IPS-18c (cell line): ENCODE measurements at regions not wholly inside any gene's neighbourhood (a gene's known extent, or its start where the extent isn't known, plus 50 kb on each side); places are given as distances from the start of the nearest gene placed in this dataset.
"Not testable (repeated sequence)": the region's sequence is repeated elsewhere in the genome, so short reads cannot be mapped to it uniquely, and the experiment has no call there.

Source experiments
- H3K4me3 ChIP-seq: 2 replicates; pipeline ENCODE4 v1.7.0; 2013; ENCODE audit warnings: low read depth, mild to moderate bottlenecking, low read length, moderate library complexity; ENCODE audit not compliant: insufficient read depth
- H3K9me3 ChIP-seq: one replicate; pipeline ENCODE4 v1.6.1; 2013; ENCODE audit warnings: mild to moderate bottlenecking, low read length, moderate library complexity; ENCODE audit not compliant: control insufficient read depth, insufficient read depth

GRCh38 chr16:85507342-85507741, 105.8 kb upstream of the GSE1 start:
- no peak overlapping the region for H3K4me3 ChIP-seq
- peaks cover 2% of the 10 kb centered on the region for H3K9me3 ChIP-seq

GRCh38 chr16:85508388-85508787, 104.7 kb upstream of the GSE1 start:
- no peak overlapping the region for H3K4me3 ChIP-seq
- H3K9me3 ChIP-seq, result peaks cover 2% of the 10 kb centered on the region

- no peak overlapping the region for H3K4me3 ChIP-seq
- H3K9me3 ChIP-seq, result peaks cover 2% of the 10 kb centered on the region
Measured at GRCh38 chr16:85508993-85509392, 104.1 kb upstream of the GSE1 start.

GRCh38 chr16:85510041-85510659, 103.0 kb upstream of the GSE1 start:
- Histone ChIP-seq H3K9me3 (peaks cover 2% of the 10 kb centered on the region), H3K4me3 (no peak overlapping the region)

GRCh38 chr16:85511938-85512807, 100.9 kb upstream of the GSE1 start:
- peaks cover 2% of the 10 kb centered on the region for H3K9me3 ChIP-seq
- no peak overlapping the region for H3K4me3 ChIP-seq

GRCh38 chr16:85512808-85513115, 100.4 kb upstream of the GSE1 start:
- H3K4me3 ChIP-seq, result no peak overlapping the region

GRCh38 chr16:85513180-85513579, 99.9 kb upstream of the GSE1 start:
- H3K9me3 ChIP-seq, result peaks cover 2% of the 10 kb centered on the region
- H3K4me3 ChIP-seq, result no peak overlapping the region

More at GRCh38 chr16:85512808-85513115, 100.4 kb upstream of the GSE1 start:
- peaks cover 2% of the 10 kb centered on the region for H3K9me3 ChIP-seq

GRCh38 chr16:85513649-85514048, 99.5 kb upstream of the GSE1 start:
- Histone ChIP-seq H3K4me3 (no peak overlapping the region), H3K9me3 (peaks cover 2% of the 10 kb centered on the region)

GRCh38 chr16:85514295-85514597, 98.9 kb upstream of the GSE1 start:
- H3K9me3 ChIP-seq, result peaks cover 2% of the 10 kb centered on the region
- H3K4me3 ChIP-seq, result no peak overlapping the region; the same call in 1 of the 2 replicates

GRCh38 chr16:85514598-85515318, 98.4 kb upstream of the GSE1 start:
- H3K4me3 ChIP-seq, result peak overlapping the region; percentile 15; the same call in 1 of the 2 replicates
- H3K9me3 ChIP-seq, result peaks cover 2% of the 10 kb centered on the region

- Histone ChIP-seq H3K9me3 (peaks cover 2% of the 10 kb centered on the region), H3K4me3 (no peak overlapping the region)
Measured at GRCh38 chr16:85515319-85515745, 97.8 kb upstream of the GSE1 start.

GRCh38 chr16:85515830-85516397, 97.2 kb upstream of the GSE1 start:
- no peak overlapping the region for H3K4me3 ChIP-seq
- H3K9me3 ChIP-seq, result peaks cover under 1% of the 10 kb centered on the region

- Histone ChIP-seq H3K4me3 (no peak overlapping the region), H3K9me3 (no peaks in the 10 kb centered on the region)
Measured at GRCh38 chr16:85517154-85517553, 96.0 kb upstream of the GSE1 start.

GRCh38 chr16:85517563-85518179, 95.5 kb upstream of the GSE1 start:
- Histone ChIP-seq H3K4me3 (no peak overlapping the region), H3K9me3 (no peaks in the 10 kb centered on the region)

- no peaks in the 10 kb centered on the region for H3K9me3 ChIP-seq
- H3K4me3 ChIP-seq, result no peak overlapping the region
Measured at GRCh38 chr16:85518398-85519049, 94.6 kb upstream of the GSE1 start.

- H3K9me3 ChIP-seq, H3K4me3 ChIP-seq: not testable (repeated sequence)
Measured at GRCh38 chr16:85519050-85519440, 94.1 kb upstream of the GSE1 start.
